ENCODE measurements at regions not wholly inside any gene's neighbourhood (a gene's known extent, or its start where the extent isn't known, plus 50 kb on each side); places are given as distances from the start of the nearest gene placed in this dataset.
A peak's percentile ranks its signal among the peaks of the same experiment; 100 is the strongest.

DNA sequence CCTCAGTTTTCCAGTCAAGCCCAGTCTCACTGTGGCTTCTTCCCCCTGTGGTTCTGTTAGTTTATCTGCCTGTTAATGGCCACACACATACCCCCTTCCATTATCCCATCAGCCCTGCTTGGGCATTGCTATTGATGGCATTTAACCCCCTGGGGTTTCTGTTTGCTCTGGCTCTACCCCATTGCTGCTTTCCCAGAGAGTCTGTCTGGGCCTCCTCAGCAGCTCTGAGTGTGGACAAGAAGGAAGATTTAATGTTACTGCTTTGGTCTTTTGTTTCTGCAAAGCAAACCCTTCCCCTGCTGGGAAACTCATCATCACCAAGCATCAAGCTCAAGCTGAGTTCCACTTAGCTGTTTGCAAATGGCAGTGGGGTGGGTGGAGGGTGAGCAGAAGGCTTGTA, 162.7 kb downstream of the CCT6B start:
- TF ChIP-seq SUZ12 (IDR thresholded peaks at IDR 0.05; ENCODE audit: extremely low read depth, insufficient read depth, insufficient read length) (no peak), ZNF274 (IDR thresholded peaks at IDR 0.05; ENCODE audit: low read depth, low read length) (no peak), YY1 (IDR thresholded peaks at IDR 0.05; ENCODE audit: insufficient read depth, insufficient read length) (no peak)
- peak; percentile 76 for DNase-seq (ENCODE audit: low read depth, low spot score)
- H3K4me3 ChIP-seq (ENCODE audit: insufficient read length, low read depth) = no peak overlapping the region
- no peak overlapping the region for H3K9ac ChIP-seq (ENCODE audit: insufficient read length, low read depth)
- H3K4me1 ChIP-seq (ENCODE audit: insufficient read depth, insufficient read length) = peaks cover 10% of the 10 kb centered on the region
- peaks cover 91% of the 10 kb centered on the region for H3K27me3 ChIP-seq (ENCODE audit: insufficient read depth, insufficient read length)
- no peaks in the 10 kb centered on the region for H3K36me3 ChIP-seq (ENCODE audit: insufficient read depth, insufficient read length, low read length)
- H3K9me3 ChIP-seq (ENCODE audit: insufficient read depth, low read length) = peaks cover 23% of the 10 kb centered on the region; the same call in 1 of the 2 replicates

GRCh38 chr17:34797720-34798119, 163.5 kb downstream of the CCT6B start:
- peaks cover 10% of the 10 kb centered on the region for H3K4me1 ChIP-seq (ENCODE audit: insufficient read depth, insufficient read length)
- H3K4me3 ChIP-seq (ENCODE audit: insufficient read length, low read depth) = no peak overlapping the region
- H3K36me3 ChIP-seq (ENCODE audit: insufficient read depth, insufficient read length, low read length) = no peaks in the 10 kb centered on the region
- peaks cover 93% of the 10 kb centered on the region for H3K27me3 ChIP-seq (ENCODE audit: insufficient read depth, insufficient read length)
- no peak overlapping the region for H3K9ac ChIP-seq (ENCODE audit: insufficient read length, low read depth)
- DNase-seq (ENCODE audit: low read depth, low spot score) = peak; percentile 44
- no peak for TF ChIP-seq YY1 (IDR thresholded peaks at IDR 0.05; ENCODE audit: insufficient read depth, insufficient read length)
- no peak for TF ChIP-seq SUZ12 (IDR thresholded peaks at IDR 0.05; ENCODE audit: extremely low read depth, insufficient read depth, insufficient read length)
- no peak for TF ChIP-seq ZNF274 (IDR thresholded peaks at IDR 0.05; ENCODE audit: low read depth, low read length)
- H3K9me3 ChIP-seq (ENCODE audit: insufficient read depth, low read length) = peaks cover 21% of the 10 kb centered on the region; the same call in 1 of the 2 replicates

DNA sequence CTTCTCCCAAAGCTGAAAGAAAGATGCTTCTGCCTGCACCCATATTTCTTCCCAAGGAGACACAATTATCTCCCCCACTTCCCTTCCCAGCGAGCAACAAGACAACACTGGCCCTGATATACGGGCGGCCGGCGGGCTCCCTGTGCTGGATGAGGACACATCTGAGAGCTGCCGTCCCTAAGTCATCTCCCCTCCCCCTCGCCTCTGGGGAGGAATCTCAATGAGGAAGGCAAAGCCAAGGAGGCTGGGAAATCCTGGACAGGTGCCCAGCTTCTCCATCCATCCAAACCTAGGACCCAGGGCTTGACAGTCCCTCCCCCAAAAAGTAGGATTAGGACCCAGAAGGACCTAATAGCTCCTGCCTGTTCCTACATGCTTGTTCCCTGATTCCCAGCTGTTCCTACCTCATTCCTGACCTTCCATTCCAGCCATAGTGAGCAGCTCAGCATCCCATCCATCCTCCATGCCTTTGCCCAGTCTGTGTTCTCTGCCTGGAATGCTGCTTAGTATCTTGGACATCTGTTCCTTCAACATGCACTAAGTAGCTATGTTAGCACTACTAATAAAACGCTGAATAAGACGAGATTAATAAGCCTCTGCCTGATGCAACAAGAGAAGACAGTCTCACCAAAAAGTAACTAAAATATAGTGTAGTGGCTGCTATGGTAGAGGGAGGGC, 167.9 kb downstream of the CCT6B start:
- no peak for TF ChIP-seq SUZ12 (IDR thresholded peaks at IDR 0.05; ENCODE audit: extremely low read depth, insufficient read depth, insufficient read length)
- no peak for TF ChIP-seq ZNF274 (IDR thresholded peaks at IDR 0.05; ENCODE audit: low read depth, low read length)
- TF ChIP-seq YY1 (IDR thresholded peaks at IDR 0.05; ENCODE audit: insufficient read depth, insufficient read length) = no peak
- Histone ChIP-seq H3K27me3 (ENCODE audit: insufficient read depth, insufficient read length) (peaks cover 94% of the 10 kb centered on the region), H3K36me3 (ENCODE audit: insufficient read depth, insufficient read length, low read length) (no peaks in the 10 kb centered on the region), H3K9me3 (ENCODE audit: insufficient read depth, low read length) (no peaks in the 10 kb centered on the region), H3K4me3 (ENCODE audit: insufficient read length, low read depth) (no peak overlapping the region), H3K9ac (ENCODE audit: insufficient read length, low read depth) (no peak overlapping the region), H3K4me1 (ENCODE audit: insufficient read depth, insufficient read length) (peaks cover 4% of the 10 kb centered on the region)
- DNase-seq (ENCODE audit: low read depth, low spot score) = no peak

GRCh38 chr17:34788696-34789095, 172.6 kb downstream of the CCT6B start:
- TF ChIP-seq YY1 (IDR thresholded peaks at IDR 0.05; ENCODE audit: insufficient read depth, insufficient read length) (no peak), ZNF274 (IDR thresholded peaks at IDR 0.05; ENCODE audit: low read depth, low read length) (no peak), SUZ12 (IDR thresholded peaks at IDR 0.05; ENCODE audit: extremely low read depth, insufficient read depth, insufficient read length) (no peak)
- DNase-seq (ENCODE audit: low read depth, low spot score) = no peak
- H3K9ac ChIP-seq (ENCODE audit: insufficient read length, low read depth) = no peak overlapping the region
- H3K27me3 ChIP-seq (ENCODE audit: insufficient read depth, insufficient read length) = peaks cover 77% of the 10 kb centered on the region
- H3K9me3 ChIP-seq (ENCODE audit: insufficient read depth, low read length) = no peaks in the 10 kb centered on the region
- no peak overlapping the region for H3K4me3 ChIP-seq (ENCODE audit: insufficient read length, low read depth)
- no peaks in the 10 kb centered on the region for H3K4me1 ChIP-seq (ENCODE audit: insufficient read depth, insufficient read length)
- no peaks in the 10 kb centered on the region for H3K36me3 ChIP-seq (ENCODE audit: insufficient read depth, insufficient read length, low read length)

DNA sequence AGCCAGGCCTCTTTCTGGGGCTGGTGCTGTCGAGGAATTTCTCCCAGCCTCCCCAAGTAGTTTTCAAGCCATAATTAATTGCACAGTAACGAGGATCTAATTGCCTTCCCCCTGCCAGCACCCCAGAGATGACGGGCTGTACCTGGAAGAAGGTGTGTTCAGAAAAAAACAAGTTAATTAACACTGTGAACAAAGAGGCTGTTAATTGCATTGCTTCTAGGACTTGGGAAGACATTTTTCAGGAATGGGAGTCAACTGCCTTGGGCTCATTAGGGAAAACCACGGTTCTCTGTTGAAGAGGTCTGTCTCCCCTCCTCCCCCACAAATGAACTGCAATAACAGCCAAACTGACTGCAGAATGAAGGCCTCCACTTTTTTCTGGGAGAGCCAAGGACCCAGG, 176.7 kb downstream of the CCT6B start:
- H3K4me3 ChIP-seq (ENCODE audit: insufficient read length, low read depth) = no peak overlapping the region
- no peaks in the 10 kb centered on the region for H3K36me3 ChIP-seq (ENCODE audit: insufficient read depth, insufficient read length, low read length)
- DNase-seq (ENCODE audit: low read depth, low spot score) = no peak
- H3K4me1 ChIP-seq (ENCODE audit: insufficient read depth, insufficient read length) = no peaks in the 10 kb centered on the region
- H3K27me3 ChIP-seq (ENCODE audit: insufficient read depth, insufficient read length) = peaks cover 38% of the 10 kb centered on the region
- H3K9ac ChIP-seq (ENCODE audit: insufficient read length, low read depth) = no peak overlapping the region
- H3K9me3 ChIP-seq (ENCODE audit: insufficient read depth, low read length) = peaks cover 17% of the 10 kb centered on the region; the same call in 1 of the 2 replicates
- TF ChIP-seq SUZ12 (IDR thresholded peaks at IDR 0.05; ENCODE audit: extremely low read depth, insufficient read depth, insufficient read length) (no peak), ZNF274 (IDR thresholded peaks at IDR 0.05; ENCODE audit: low read depth, low read length) (no peak), YY1 (IDR thresholded peaks at IDR 0.05; ENCODE audit: insufficient read depth, insufficient read length) (no peak)

- H3K4me1 ChIP-seq (ENCODE audit: insufficient read depth, insufficient read length) = no peaks in the 10 kb centered on the region
- H3K36me3 ChIP-seq (ENCODE audit: insufficient read depth, insufficient read length, low read length) = no peaks in the 10 kb centered on the region
- H3K27me3 ChIP-seq (ENCODE audit: insufficient read depth, insufficient read length) = peaks cover 22% of the 10 kb centered on the region
- H3K9me3 ChIP-seq (ENCODE audit: insufficient read depth, low read length) = peaks cover 17% of the 10 kb centered on the region; the same call in 1 of the 2 replicates
- TF ChIP-seq SUZ12 (IDR thresholded peaks at IDR 0.05; ENCODE audit: extremely low read depth, insufficient read depth, insufficient read length) (no peak), YY1 (IDR thresholded peaks at IDR 0.05; ENCODE audit: insufficient read depth, insufficient read length) (no peak), ZNF274 (IDR thresholded peaks at IDR 0.05; ENCODE audit: low read depth, low read length) (no peak)
- H3K4me3 ChIP-seq (ENCODE audit: insufficient read length, low read depth) = no peak overlapping the region
- H3K9ac ChIP-seq (ENCODE audit: insufficient read length, low read depth) = no peak overlapping the region
- no peak for DNase-seq (ENCODE audit: low read depth, low spot score)
Observed at GRCh38 chr17:34782271-34782670, 179.0 kb downstream of the CCT6B start.

- H3K9me3 ChIP-seq (ENCODE audit: insufficient read depth, low read length) = peaks cover 17% of the 10 kb centered on the region; the same call in 1 of the 2 replicates
- peaks cover 16% of the 10 kb centered on the region for H3K27me3 ChIP-seq (ENCODE audit: insufficient read depth, insufficient read length)
- no peak overlapping the region for H3K9ac ChIP-seq (ENCODE audit: insufficient read length, low read depth)
- TF ChIP-seq ZNF274 (IDR thresholded peaks at IDR 0.05; ENCODE audit: low read depth, low read length) = no peak
- no peak for TF ChIP-seq SUZ12 (IDR thresholded peaks at IDR 0.05; ENCODE audit: extremely low read depth, insufficient read depth, insufficient read length)
- no peak for TF ChIP-seq YY1 (IDR thresholded peaks at IDR 0.05; ENCODE audit: insufficient read depth, insufficient read length)
- no peaks in the 10 kb centered on the region for H3K36me3 ChIP-seq (ENCODE audit: insufficient read depth, insufficient read length, low read length)
- H3K4me1 ChIP-seq (ENCODE audit: insufficient read depth, insufficient read length) = no peaks in the 10 kb centered on the region
- DNase-seq (ENCODE audit: low read depth, low spot score) = no peak
- no peak overlapping the region for H3K4me3 ChIP-seq (ENCODE audit: insufficient read length, low read depth)
Observed at GRCh38 chr17:34781571-34782108, 179.6 kb downstream of the CCT6B start.
